Nephron progenitor cell (in vitro differentiated cells): ENCODE measurements at regions not wholly inside any gene's neighbourhood (a gene's known extent, or its start where the extent isn't known, plus 50 kb on each side); places are given as distances from the start of the nearest gene placed in this dataset.

Experiments used
- DNase-seq: peaks from one replicate; pipeline ENCODE4 v3.0.0; 2021
- H3K27ac Mint-ChIP-seq: 2 replicates; pipeline ENCODE4 v1.8.0; 2021; ENCODE audit warnings: mild to moderate bottlenecking, moderate library complexity, mixed read lengths
- H3K27me3 Mint-ChIP-seq: 2 replicates; pipeline ENCODE4 v1.8.0; 2021; ENCODE audit warnings: mild to moderate bottlenecking, low read depth, mixed read lengths; ENCODE audit not compliant: poor library complexity
- H3K36me3 Mint-ChIP-seq: 2 replicates; pipeline ENCODE4 v1.8.0; 2021; ENCODE audit warnings: low read depth, mixed read lengths
- H3K4me1 Mint-ChIP-seq: 2 replicates; pipeline ENCODE4 v1.8.0; 2021; ENCODE audit warnings: mixed read lengths
- H3K4me3 Mint-ChIP-seq: 2 replicates; pipeline ENCODE4 v1.8.0; 2021; ENCODE audit warnings: mild to moderate bottlenecking, moderate library complexity, mixed read lengths
- H3K9me3 Mint-ChIP-seq: 2 replicates; pipeline ENCODE4 v1.8.0; 2021; ENCODE audit warnings: mild to moderate bottlenecking, moderate library complexity, mixed read lengths
- TF ChIP-seq, protein P1 (sequence below): fragments of 200-600 bp; sonication (generic); IDR thresholded peaks from 2 replicates; pipeline ENCODE4 v1.5.0; 2021; ENCODE audit warnings: antibody characterized with exemption

DNA sequence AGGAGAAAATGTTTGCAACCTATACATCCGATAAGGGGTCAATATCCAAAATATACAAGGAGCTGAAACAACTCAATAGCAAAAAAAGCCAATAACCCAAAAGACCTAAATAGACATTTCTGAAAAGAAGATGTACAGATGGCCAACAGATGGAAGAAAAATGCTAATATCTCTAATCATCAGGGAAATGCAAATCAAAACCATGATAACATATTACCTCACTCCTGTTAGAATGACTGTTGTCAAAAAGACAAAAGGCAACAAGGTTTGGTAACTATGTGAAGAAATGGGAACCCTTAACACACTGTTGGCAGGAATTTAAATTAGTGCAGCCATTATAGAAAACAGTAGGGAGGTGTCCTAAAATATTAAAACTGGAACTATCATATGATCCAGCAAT is 74.7 kb downstream of the LEPR start:
- Mint-ChIP-seq H3K4me3 (no peak overlapping the region), H3K9me3 (no peaks in the 10 kb centered on the region), H3K27me3 (no peaks in the 10 kb centered on the region), H3K4me1 (no peaks in the 10 kb centered on the region), H3K36me3 (no peaks in the 10 kb centered on the region), H3K27ac (no peak overlapping the region)
- TF ChIP-seq, protein P1, sequence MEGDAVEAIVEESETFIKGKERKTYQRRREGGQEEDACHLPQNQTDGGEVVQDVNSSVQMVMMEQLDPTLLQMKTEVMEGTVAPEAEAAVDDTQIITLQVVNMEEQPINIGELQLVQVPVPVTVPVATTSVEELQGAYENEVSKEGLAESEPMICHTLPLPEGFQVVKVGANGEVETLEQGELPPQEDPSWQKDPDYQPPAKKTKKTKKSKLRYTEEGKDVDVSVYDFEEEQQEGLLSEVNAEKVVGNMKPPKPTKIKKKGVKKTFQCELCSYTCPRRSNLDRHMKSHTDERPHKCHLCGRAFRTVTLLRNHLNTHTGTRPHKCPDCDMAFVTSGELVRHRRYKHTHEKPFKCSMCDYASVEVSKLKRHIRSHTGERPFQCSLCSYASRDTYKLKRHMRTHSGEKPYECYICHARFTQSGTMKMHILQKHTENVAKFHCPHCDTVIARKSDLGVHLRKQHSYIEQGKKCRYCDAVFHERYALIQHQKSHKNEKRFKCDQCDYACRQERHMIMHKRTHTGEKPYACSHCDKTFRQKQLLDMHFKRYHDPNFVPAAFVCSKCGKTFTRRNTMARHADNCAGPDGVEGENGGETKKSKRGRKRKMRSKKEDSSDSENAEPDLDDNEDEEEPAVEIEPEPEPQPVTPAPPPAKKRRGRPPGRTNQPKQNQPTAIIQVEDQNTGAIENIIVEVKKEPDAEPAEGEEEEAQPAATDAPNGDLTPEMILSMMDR, result no peak
- no peak for DNase-seq

DNA sequence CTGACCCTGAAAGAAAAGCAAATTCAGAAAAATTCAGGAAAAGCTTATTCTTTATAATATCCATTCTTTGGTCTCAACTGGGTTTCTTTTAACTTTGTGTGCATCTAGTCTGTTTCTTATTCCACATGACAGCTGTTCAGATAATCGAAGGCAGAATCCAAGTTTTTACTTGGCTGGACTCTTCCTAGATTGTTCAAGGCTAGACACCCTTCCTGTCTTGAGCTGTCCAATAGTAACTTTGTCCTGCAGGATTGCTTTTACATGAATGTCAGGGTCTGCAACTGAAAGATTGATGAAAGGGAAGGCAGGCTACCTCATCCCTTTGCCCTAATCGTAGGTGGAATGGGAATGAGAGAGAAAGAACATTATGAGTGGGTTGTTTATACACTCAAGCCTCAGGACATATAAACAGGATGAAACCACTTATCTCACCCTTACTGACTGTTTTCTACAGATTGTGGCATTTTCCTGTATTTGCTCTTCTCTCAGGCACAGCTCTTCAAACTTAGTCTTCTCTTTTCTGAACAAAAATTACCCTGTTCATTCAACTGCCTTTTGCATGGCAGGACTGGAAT is 76.9 kb downstream of the LEPR start:
- no peak overlapping the region for H3K4me3 Mint-ChIP-seq
- H3K4me1 Mint-ChIP-seq, result no peaks in the 10 kb centered on the region
- H3K9me3 Mint-ChIP-seq, result no peaks in the 10 kb centered on the region
- no peak overlapping the region for H3K27ac Mint-ChIP-seq
- no peaks in the 10 kb centered on the region for H3K36me3 Mint-ChIP-seq
- H3K27me3 Mint-ChIP-seq, result no peaks in the 10 kb centered on the region
- DNase-seq, result no peak
- TF ChIP-seq, protein P1, result no peak

GRCh38 chr1:65503427-65503826 is 83.0 kb downstream of the LEPR start:
- H3K9me3 Mint-ChIP-seq, result peaks cover 4% of the 10 kb centered on the region
- H3K4me1 Mint-ChIP-seq, result no peaks in the 10 kb centered on the region
- no peak overlapping the region for H3K27ac Mint-ChIP-seq
- DNase-seq, result no peak
- H3K27me3 Mint-ChIP-seq, result no peaks in the 10 kb centered on the region
- TF ChIP-seq, protein P1, result no peak
- no peaks in the 10 kb centered on the region for H3K36me3 Mint-ChIP-seq
- no peak overlapping the region for H3K4me3 Mint-ChIP-seq

DNA sequence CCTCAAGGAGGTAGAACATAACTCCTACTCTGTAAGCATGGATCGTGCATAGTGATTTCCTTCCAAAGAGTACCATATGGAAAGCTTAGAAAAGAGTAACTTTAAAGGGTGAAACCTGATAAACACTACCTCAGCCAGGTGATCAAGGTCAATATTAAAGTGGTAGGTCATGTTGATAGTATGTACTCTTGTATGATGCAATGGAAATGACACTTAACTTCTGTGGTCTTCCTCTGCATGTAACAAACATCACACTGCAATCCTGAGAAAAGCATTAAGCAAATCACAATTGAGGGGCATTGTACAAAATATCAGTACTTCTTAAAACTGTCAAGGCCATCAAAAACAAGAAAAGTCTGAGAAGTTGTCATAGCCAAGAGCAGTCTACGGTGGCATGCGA is 83.8 kb downstream of the LEPR start:
- Mint-ChIP-seq H3K9me3 (peaks cover 4% of the 10 kb centered on the region), H3K36me3 (no peaks in the 10 kb centered on the region), H3K4me3 (no peak overlapping the region)

GRCh38 chr1:65505547-65506300 is 85.3 kb downstream of the LEPR start:
- Mint-ChIP-seq H3K27ac (no peak overlapping the region), H3K36me3 (no peaks in the 10 kb centered on the region), H3K27me3 (no peaks in the 10 kb centered on the region), H3K4me1 (no peaks in the 10 kb centered on the region), H3K9me3 (peaks cover 4% of the 10 kb centered on the region), H3K4me3 (no peak overlapping the region)
- TF ChIP-seq, protein P1, result no peak
- no peak for DNase-seq

More for the DNA sequence above, 83.8 kb downstream of the LEPR start:
- Mint-ChIP-seq H3K4me1 (no peaks in the 10 kb centered on the region), H3K27ac (no peak overlapping the region), H3K27me3 (no peaks in the 10 kb centered on the region)
- TF ChIP-seq, protein P1, result no peak
- DNase-seq, result no peak

DNA sequence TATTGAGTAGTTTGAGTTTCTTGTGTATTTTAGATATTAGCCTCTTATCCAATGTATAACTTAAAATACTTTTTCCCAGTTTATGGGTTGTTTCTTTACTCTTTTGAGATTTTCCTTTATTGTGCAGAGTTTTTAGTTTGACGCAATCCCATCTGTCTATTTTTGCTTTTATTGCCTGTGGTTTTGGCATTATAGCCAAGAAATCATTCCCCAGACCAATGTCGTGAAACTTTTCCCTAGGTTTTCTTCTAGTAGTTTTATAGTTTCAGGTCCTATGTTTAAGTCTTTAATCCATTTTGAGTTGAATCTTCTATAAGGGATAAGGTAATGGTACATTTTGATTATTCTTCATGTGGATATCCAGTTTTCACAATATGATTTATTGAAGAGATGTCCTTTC is 87.6 kb downstream of the LEPR start:
- DNase-seq, result no peak
- Mint-ChIP-seq H3K27me3 (no peaks in the 10 kb centered on the region), H3K4me1 (no peaks in the 10 kb centered on the region), H3K9me3 (peaks cover 4% of the 10 kb centered on the region), H3K4me3 (no peak overlapping the region), H3K36me3 (no peaks in the 10 kb centered on the region), H3K27ac (no peak overlapping the region)
- TF ChIP-seq, protein P1, result no peak
